H1 (cell line): ENCODE measurements at regions not wholly inside any gene's neighbourhood (a gene's known extent, or its start where the extent isn't known, plus 50 kb on each side); places are given as distances from the start of the nearest gene placed in this dataset.

ENCODE experiments used
- CTCF ChIA-PET: fragments of 300-600 bp; sonication (Branson Sonifier 250); formaldehyde crosslinking; loops from one replicate; lab custom pipeline; 2021; ENCODE audit not compliant: partially characterized antibody; lab: Charles Lee
- POLR2A ChIA-PET: fragments of 300-600 bp; sonication (Branson Sonifier 250); formaldehyde crosslinking; loops from one replicate; lab custom pipeline; 2021; ENCODE audit warnings: inconsistent platforms; ENCODE audit not compliant: partially characterized antibody; lab: Charles Lee
- DNase-seq, 2 experiments: peaks; one replicate each; pipeline versions ENCODE4 v3.0.0 to v3.0.0-alpha.2; 2010 to 2022; ENCODE audit warnings: low spot score in 2 of 2, low read depth in 1 of 2, mixed read lengths in 1 of 2
- FAIRE-seq: peaks from 2 replicates; lab custom pipeline; 2011; peaks lifted over from hg19 to GRCh38; lab: Jason Lieb, UNC
- H2AFZ ChIP-seq: 2 replicates; pipeline ENCODE4 v1.8.1; 2012; ENCODE audit warnings: low read length, inconsistent platforms
- H2AK5ac ChIP-seq: 2 replicates; pipeline ENCODE4 v1.6.1; 2013; ENCODE audit warnings: low read depth, low read length
- H2BK120ac ChIP-seq: replicated peaks from 2 replicates; pipeline ENCODE3; 2013; ENCODE audit warnings: low read depth, low read length, inconsistent platforms
- H2BK12ac ChIP-seq: 2 replicates; pipeline ENCODE4 v1.6.1; 2013; ENCODE audit warnings: low read depth, low read length
- H2BK15ac ChIP-seq: 2 replicates; pipeline ENCODE4 v1.6.1; 2013; ENCODE audit warnings: low read length
- H2BK20ac ChIP-seq: 2 replicates; pipeline ENCODE4 v1.6.1; 2013; ENCODE audit warnings: low read length
- H2BK5ac ChIP-seq: 2 replicates; pipeline ENCODE4 v1.6.1; 2013; ENCODE audit warnings: low read depth, low read length
- H3K14ac ChIP-seq: 2 replicates; pipeline ENCODE4 v1.6.1; 2013; ENCODE audit warnings: inconsistent platforms; ENCODE audit not compliant: insufficient read length
- H3K18ac ChIP-seq: 2 replicates; pipeline ENCODE4 v1.6.1; 2013; ENCODE audit warnings: low read length; ENCODE audit errors: extremely low read depth
- H3K23ac ChIP-seq: 2 replicates; pipeline ENCODE4 v1.6.1; 2013; ENCODE audit warnings: inconsistent platforms; ENCODE audit not compliant: insufficient read length
- H3K23me2 ChIP-seq: 2 replicates; pipeline ENCODE4 v1.6.1; 2013; ENCODE audit warnings: low read depth, low read length
- H3K27ac ChIP-seq: 2 replicates; pipeline ENCODE4 v1.6.1; 2011; ENCODE audit warnings: low read depth, low read length, inconsistent platforms
- H3K27me3 ChIP-seq, 4 experiments: replicated peaks in 1 of 4; 1 replicate in 1 of 4; 2 replicates in 3 of 4; pipeline versions ENCODE4 v1.6.1 to v1.8.1; 2011 to 2013; ENCODE audit warnings: low read length in 3 of 4, mild to moderate bottlenecking in 3 of 4, inconsistent platforms in 2 of 4, mixed read lengths in 2 of 4, moderate library complexity in 1 of 4; ENCODE audit not compliant: control insufficient read depth in 3 of 4, insufficient read depth in 3 of 4; ENCODE audit errors: extremely low read depth in 1 of 4
- H3K36me3 ChIP-seq, 4 experiments: 2 replicates each; pipeline versions ENCODE4 v1.6.1 to v1.8.1; 2011 to 2013; ENCODE audit warnings: mild to moderate bottlenecking in 4 of 4, low read length in 3 of 4, moderate library complexity in 2 of 4, control low read depth in 1 of 4, inconsistent platforms in 1 of 4; ENCODE audit not compliant: insufficient read depth in 4 of 4, control insufficient read depth in 2 of 4
- H3K4ac ChIP-seq: replicated peaks from 2 replicates; pipeline ENCODE3; 2013; ENCODE audit warnings: low read length, low read depth, mixed read lengths, inconsistent platforms; ENCODE audit not compliant: insufficient read length
- H3K4me1 ChIP-seq, 4 experiments: replicated peaks in 1 of 4; 1 replicate in 1 of 4; 2 replicates in 3 of 4; pipeline versions ENCODE4 v1.6.1 to v1.8.1; 2011 to 2013; ENCODE audit warnings: low read length in 3 of 4, inconsistent platforms in 2 of 4, mixed read lengths in 1 of 4; ENCODE audit not compliant: insufficient read depth in 4 of 4, control insufficient read depth in 3 of 4
- H3K4me2 ChIP-seq, 2 experiments: 2 replicates each; pipeline versions ENCODE4 v1.6.1 to v1.8.1; 2011 to 2013; ENCODE audit warnings: low read depth in 2 of 2, low read length in 2 of 2, control low read depth in 1 of 2, inconsistent platforms in 1 of 2, mild to moderate bottlenecking in 1 of 2; ENCODE audit not compliant: insufficient read depth in 1 of 2
- H3K4me3 ChIP-seq, 4 experiments: fragments of 200-600, 300-600 bp in 1 of 4; sonication (generic), shearing (Covaris generic), sonication (Bioruptor Twin) in 1 of 4; 2 replicates each; pipeline versions ENCODE4 v1.5.1 to v1.8.1; 2011 to 2016; ENCODE audit warnings: low read length in 4 of 4, low read depth in 3 of 4, control low read depth in 2 of 4, inconsistent platforms in 2 of 4, mild to moderate bottlenecking in 2 of 4, mixed read lengths in 1 of 4, moderate library complexity in 1 of 4; ENCODE audit not compliant: insufficient read depth in 2 of 4; ENCODE audit errors: extremely low read depth in 1 of 4
- H3K56ac ChIP-seq: replicated peaks from 2 replicates; pipeline ENCODE3; 2013; ENCODE audit warnings: low read depth, mild to moderate bottlenecking, mixed read lengths, low read length, inconsistent platforms; ENCODE audit not compliant: insufficient read length
- H3K79me1 ChIP-seq: 2 replicates; pipeline ENCODE4 v1.6.1; 2013; ENCODE audit warnings: low read depth, low read length, control low read depth
- H3K79me2 ChIP-seq, 2 experiments: 2 replicates each; pipeline versions ENCODE4 v1.6.1 to v1.8.1; 2012 to 2013; ENCODE audit warnings: low read length in 2 of 2, mild to moderate bottlenecking in 2 of 2, inconsistent platforms in 1 of 2; ENCODE audit not compliant: insufficient read depth in 2 of 2, control insufficient read depth in 1 of 2
- H3K9ac ChIP-seq, 4 experiments: replicated peaks in 1 of 4; 1 replicate in 1 of 4; 2 replicates in 3 of 4; pipeline versions ENCODE4 v1.6.1 to v1.8.1; 2011 to 2013; ENCODE audit warnings: low read depth in 3 of 4, low read length in 3 of 4, control low read depth in 2 of 4, mild to moderate bottlenecking in 2 of 4, moderate library complexity in 2 of 4, inconsistent platforms in 1 of 4; ENCODE audit errors: extremely low read depth in 1 of 4
- H3K9me3 ChIP-seq, 2 experiments: 2 replicates each; pipeline versions ENCODE4 v1.6.1 to v1.8.1; 2012 to 2013; ENCODE audit warnings: mild to moderate bottlenecking in 2 of 2, moderate library complexity in 2 of 2, control low read depth in 1 of 2, inconsistent platforms in 1 of 2, low read depth in 1 of 2, low read length in 1 of 2, mixed read lengths in 1 of 2; ENCODE audit not compliant: insufficient read depth in 2 of 2
- H4K20me1 ChIP-seq, 2 experiments: replicated peaks in 1 of 2; 2 replicates each; pipeline versions ENCODE3 to v1.8.1; 2011 to 2013; ENCODE audit warnings: inconsistent platforms in 2 of 2, low read length in 2 of 2, mild to moderate bottlenecking in 1 of 2; ENCODE audit not compliant: insufficient read depth in 2 of 2, control insufficient read depth in 1 of 2
- H4K5ac ChIP-seq: 2 replicates; pipeline ENCODE4 v1.6.1; 2013; ENCODE audit warnings: low read length, low read depth, mixed read lengths, inconsistent platforms; ENCODE audit not compliant: insufficient read length
- H4K8ac ChIP-seq: 2 replicates; pipeline ENCODE4 v1.8.0; 2013; ENCODE audit warnings: mild to moderate bottlenecking, moderate library complexity, low read length, inconsistent platforms; ENCODE audit not compliant: insufficient read depth; ENCODE audit errors: extremely low read depth
- H4K91ac ChIP-seq: replicated peaks from 2 replicates; pipeline ENCODE3; 2013; ENCODE audit warnings: low read length, mixed read lengths, inconsistent platforms; ENCODE audit not compliant: insufficient read length
- BCL11A ChIP-seq, 2 experiments: IDR thresholded peaks; one replicate each; pipeline ENCODE4 v1.6.1; 2011; ENCODE audit warnings: low read depth in 2 of 2, low read length in 2 of 2, mild to moderate bottlenecking in 2 of 2
- BRCA1 ChIP-seq: IDR thresholded peaks from 2 replicates; pipeline ENCODE4 v1.6.1; 2012; ENCODE audit warnings: low read depth, low read length, improper control_type of control experiment
- CBX5 ChIP-seq: fragments of 300-800, 300-1000 bp; sonication (generic); IDR thresholded peaks from 2 replicates; pipeline ENCODE4 v1.7.1; 2016; ENCODE audit warnings: antibody characterized with exemption, low read length, low read depth
- CTBP2 ChIP-seq: IDR thresholded peaks from 2 replicates; pipeline ENCODE4 v1.7.0; 2011; ENCODE audit warnings: borderline replicate concordance, mild to moderate bottlenecking, moderate library complexity, mixed read lengths, low read length; ENCODE audit not compliant: insufficient read depth, insufficient read length
- E2F6 ChIP-seq: IDR thresholded peaks from 2 replicates; pipeline ENCODE4 v1.6.1; 2012; ENCODE audit warnings: inconsistent platforms
- EGR1 ChIP-seq: IDR thresholded peaks from 2 replicates; pipeline ENCODE4 v1.6.1; 2011; ENCODE audit warnings: low read depth, low read length, borderline replicate concordance
- EP300 ChIP-seq, 2 experiments: IDR thresholded peaks; 1 replicate in 1 of 2; 2 replicates in 1 of 2; pipeline ENCODE4 v1.6.1; 2011 to 2012; ENCODE audit warnings: low read depth in 2 of 2, low read length in 2 of 2, mild to moderate bottlenecking in 2 of 2, borderline replicate concordance in 1 of 2, inconsistent platforms in 1 of 2, moderate library complexity in 1 of 2
- GABPA ChIP-seq: IDR thresholded peaks from 2 replicates; pipeline ENCODE4 v1.6.1; 2011; ENCODE audit warnings: mild to moderate bottlenecking, low read length, moderate library complexity, borderline replicate concordance; ENCODE audit not compliant: insufficient read depth
- GTF2F1 ChIP-seq: IDR thresholded peaks from 2 replicates; pipeline ENCODE4 v1.6.1; 2012; ENCODE audit warnings: low read depth, low read length, improper control_type of control experiment, borderline replicate concordance
- PHF8 ChIP-seq: fragments of 200-600 bp; sonication (generic); conservative IDR thresholded peaks from 2 replicates; pipeline ENCODE4 v1.7.1; 2012; ENCODE audit warnings: low read depth, mild to moderate bottlenecking, inconsistent platforms, low read length, moderate library complexity
- RNF2 ChIP-seq: fragments of 200-900, 300-1000 bp; sonication (generic); IDR thresholded peaks from 2 replicates; pipeline ENCODE4 v1.7.1; 2016; ENCODE audit warnings: borderline replicate concordance, low read depth, mild to moderate bottlenecking, antibody characterized with exemption, low read length; ENCODE audit not compliant: poor library complexity, severe bottlenecking; ENCODE audit errors: missing control alignments
- SIX5 ChIP-seq: IDR thresholded peaks from 2 replicates; pipeline ENCODE4 v1.6.1; 2011; ENCODE audit warnings: mild to moderate bottlenecking, low read depth, low read length
- TAF1 ChIP-seq: IDR thresholded peaks from 2 replicates; pipeline ENCODE4 v1.6.1; 2011; ENCODE audit warnings: mild to moderate bottlenecking, low read depth, low read length
- TAF7 ChIP-seq: optimal IDR thresholded peaks from 2 replicates; pipeline ENCODE3; 2011; ENCODE audit warnings: low read depth, mild to moderate bottlenecking, inconsistent platforms, low read length, moderate library complexity, borderline replicate concordance
- WGBS, 2 experiments: shearing (Covaris generic) in 1 of 2; methylation state at CpG; one replicate each; pipeline versions ENCODE4 v1.1.6 to v1.1.7; 2013 to 2015; ENCODE audit warnings: low lambda C conversion rate in 2 of 2, mixed read lengths in 2 of 2, inconsistent platforms in 1 of 2, low coverage in 1 of 2, missing lambda C conversion rate in 1 of 2; ENCODE audit not compliant: insufficient replicate concordance in 2 of 2, insufficient coverage in 1 of 2, insufficient read length in 1 of 2; ENCODE audit errors: extremely low coverage in 1 of 2, missing lambda C conversion rate in 1 of 2; 5-methylcytosine and 5-hydroxymethylcytosine counted together

GRCh38 chrX:30010471-30010870 lies 204.9 kb upstream of the MAGEB2 start:
- H3K23me2 ChIP-seq: no peaks in the 10 kb centered on the region
- no peaks in the 10 kb centered on the region for H3K36me3 ChIP-seq
- DNase-seq (no peak), FAIRE-seq (no peak)
- H3K9me3 ChIP-seq: no peaks in the 10 kb centered on the region
- H2BK20ac ChIP-seq: no peak overlapping the region
- H3K27me3 ChIP-seq: no peaks in the 10 kb centered on the region
- H2BK12ac ChIP-seq: no peak overlapping the region
- no peak overlapping the region for H3K4ac ChIP-seq
- H2BK15ac ChIP-seq: no peak overlapping the region
- no peak overlapping the region for H4K91ac ChIP-seq
- H3K4me2 ChIP-seq: no peak overlapping the region
- H4K20me1 ChIP-seq: no peaks in the 10 kb centered on the region
- H2AFZ ChIP-seq: no peak overlapping the region
- no peak overlapping the region for H4K8ac ChIP-seq
- H4K5ac ChIP-seq: no peak overlapping the region
- ChIA-PET CTCF (no interaction called here), POLR2A (no interaction called here)
- peaks cover 0 to 5% (median 1%) of the 10 kb centered on the region in 4 experiments; a peak in 2 of 7 replicates for H3K4me1 ChIP-seq
- H3K14ac ChIP-seq: no peak overlapping the region
- H3K27ac ChIP-seq: no peak overlapping the region
- H2BK5ac ChIP-seq: no peak overlapping the region
- no peak overlapping the region for H3K18ac ChIP-seq
- H3K23ac ChIP-seq: no peak overlapping the region
- no peaks in the 10 kb centered on the region for H3K79me1 ChIP-seq
- H2AK5ac ChIP-seq: no peak overlapping the region
- 100% methylated on average over 3 of the region's 3 CpGs; no CpG with 5 or more reads in 1 of the 2 experiments for WGBS, 2 experiments
- H3K4me3 ChIP-seq: no peak overlapping the region
- H3K79me2 ChIP-seq: no peaks in the 10 kb centered on the region
- no peak overlapping the region for H2BK120ac ChIP-seq
- H3K56ac ChIP-seq: no peak overlapping the region
- no peak overlapping the region for H3K9ac ChIP-seq
- TF ChIP-seq E2F6 (no peak), GTF2F1 (no peak), TAF1 (no peak), BRCA1 (no peak), TAF7 (no peak), BCL11A (IDR thresholded peaks at IDR 0.05; ENCODE audit: low read depth in 2 of 2, low read length in 2 of 2) (no peak), EGR1 (no peak), EP300 (IDR thresholded peaks at IDR 0.05; ENCODE audit: borderline replicate concordance in 1 of 2, low read depth in 2 of 2, low read length in 2 of 2) (no peak), GABPA (no peak), CBX5 (no peak), RNF2 (no peak), PHF8 (no peak), CTBP2 (no peak), SIX5 (no peak)
